Activated T-helper 1 cell treated with Interleukin-2 at 50 U/mL for 16 hours (primary cell): ENCODE measurements at regions not wholly inside any gene's neighbourhood (a gene's known extent, or its start where the extent isn't known, plus 50 kb on each side); places are given as distances from the start of the nearest gene placed in this dataset.

Experiments used
- DNase-seq: peaks from one replicate; pipeline ENCODE4 v3.0.0-alpha.2; 2020; ENCODE audit warnings: low read depth

- DNase-seq, result no peak
These were observed 475.9 kb downstream of the SQOR start for GRCh38 chr15:46110755-46111154.

GRCh38 chr15:46111730-46112129, 476.9 kb downstream of the SQOR start:
- no peak for DNase-seq

- no peak for DNase-seq
These were observed 482.2 kb downstream of the SQOR start for GRCh38 chr15:46117071-46117470.

- DNase-seq, result no peak
These were observed 485.9 kb downstream of the SQOR start for GRCh38 chr15:46120713-46121112.

GRCh38 chr15:46121441-46121840, 486.6 kb downstream of the SQOR start:
- no peak for DNase-seq

GRCh38 chr15:46126581-46126980, 491.8 kb downstream of the SQOR start:
- no peak for DNase-seq

- no peak for DNase-seq
These were observed 492.6 kb downstream of the SQOR start for GRCh38 chr15:46127361-46127874.

- no peak for DNase-seq
These were observed 494.3 kb downstream of the SQOR start for GRCh38 chr15:46129145-46129544.

GRCh38 chr15:46131876-46132275, 497.0 kb downstream of the SQOR start:
- no peak for DNase-seq

- no peak for DNase-seq
These were observed 502.6 kb downstream of the SQOR start for GRCh38 chr15:46137443-46137842.

GRCh38 chr15:46146002-46146401, 511.2 kb downstream of the SQOR start:
- no peak for DNase-seq

- DNase-seq, result no peak
These were observed 512.1 kb downstream of the SQOR start for GRCh38 chr15:46146915-46147314.

- no peak for DNase-seq
These were observed 517.0 kb downstream of the SQOR start for GRCh38 chr15:46151786-46152185.

- no peak for DNase-seq
These were observed 531.9 kb downstream of the SQOR start for GRCh38 chr15:46166750-46167149.

- no peak for DNase-seq
These were observed 535.5 kb downstream of the SQOR start for GRCh38 chr15:46170326-46170725.

- DNase-seq, result no peak
These were observed 539.3 kb downstream of the SQOR start for GRCh38 chr15:46174122-46174521.

GRCh38 chr15:46177219-46177618, 542.4 kb downstream of the SQOR start:
- no peak for DNase-seq

GRCh38 chr15:46178138-46178537, 543.3 kb downstream of the SQOR start:
- no peak for DNase-seq

GRCh38 chr15:46207341-46207740, 572.5 kb downstream of the SQOR start:
- DNase-seq, result no peak

- DNase-seq, result no peak
These were observed 578.7 kb downstream of the SQOR start for GRCh38 chr15:46213551-46213950.

GRCh38 chr15:46222826-46223225, 588.0 kb downstream of the SQOR start:
- no peak for DNase-seq

- no peak for DNase-seq
These were observed 594.4 kb downstream of the SQOR start for GRCh38 chr15:46229263-46229662.

GRCh38 chr15:46231786-46232185, 597.0 kb downstream of the SQOR start:
- DNase-seq, result no peak

- no peak for DNase-seq
These were observed 597.6 kb downstream of the SQOR start for GRCh38 chr15:46232471-46232870.

- DNase-seq, result no peak
These were observed 608.1 kb downstream of the SQOR start for GRCh38 chr15:46242935-46243334.
